ENCODE measurements at regions not wholly inside any gene's neighbourhood (a gene's known extent, or its start where the extent isn't known, plus 50 kb on each side); places are given as distances from the start of the nearest gene placed in this dataset.

GRCh38 chrX:16528620-16529019, 121.3 kb upstream of the S100G start:
- TF ChIP-seq CTCF (IDR thresholded peaks at IDR 0.05), result no peak

Measured in LNCAP (cell line).